C4-2B (cell line): ENCODE measurements at regions not wholly inside any gene's neighbourhood (a gene's known extent, or its start where the extent isn't known, plus 50 kb on each side); places are given as distances from the start of the nearest gene placed in this dataset.

Experiments used
- H3K27ac ChIP-seq: fragments of 450-650 bp; 2 replicates; pipeline ENCODE4 v1.5.1; 2017
- ZFX ChIP-seq: fragments of 450-650 bp; IDR thresholded peaks from 2 replicates; pipeline ENCODE4 v1.6.1; 2017
- TF ChIP-seq, protein P1 (sequence below): fragments of 450-650 bp; conservative IDR thresholded peaks from 2 replicates; pipeline ENCODE4 v1.5.1; 2017; ENCODE audit warnings: mild to moderate bottlenecking

DNA sequence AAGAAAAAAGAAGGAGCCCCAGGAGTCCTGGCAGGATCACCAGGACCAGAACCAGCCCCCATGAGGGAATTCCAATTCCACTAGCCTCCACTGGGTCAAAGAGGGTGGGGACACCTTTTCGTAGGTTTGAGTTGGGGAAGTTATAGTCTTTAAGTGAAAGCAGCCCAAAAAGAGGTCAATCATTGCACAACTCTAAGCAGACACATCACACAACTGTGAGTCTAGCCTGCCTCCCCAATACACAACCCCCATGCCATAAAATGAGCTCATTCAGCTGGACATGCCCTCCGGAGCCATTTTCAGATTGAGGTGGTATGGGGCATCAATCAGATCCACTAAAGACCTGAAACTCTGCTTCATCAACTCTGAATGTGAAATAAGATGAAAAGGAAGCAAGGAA, 179.9 kb downstream of the NPHP4 start:
- no peak for TF ChIP-seq ZFX
- TF ChIP-seq, protein P1, sequence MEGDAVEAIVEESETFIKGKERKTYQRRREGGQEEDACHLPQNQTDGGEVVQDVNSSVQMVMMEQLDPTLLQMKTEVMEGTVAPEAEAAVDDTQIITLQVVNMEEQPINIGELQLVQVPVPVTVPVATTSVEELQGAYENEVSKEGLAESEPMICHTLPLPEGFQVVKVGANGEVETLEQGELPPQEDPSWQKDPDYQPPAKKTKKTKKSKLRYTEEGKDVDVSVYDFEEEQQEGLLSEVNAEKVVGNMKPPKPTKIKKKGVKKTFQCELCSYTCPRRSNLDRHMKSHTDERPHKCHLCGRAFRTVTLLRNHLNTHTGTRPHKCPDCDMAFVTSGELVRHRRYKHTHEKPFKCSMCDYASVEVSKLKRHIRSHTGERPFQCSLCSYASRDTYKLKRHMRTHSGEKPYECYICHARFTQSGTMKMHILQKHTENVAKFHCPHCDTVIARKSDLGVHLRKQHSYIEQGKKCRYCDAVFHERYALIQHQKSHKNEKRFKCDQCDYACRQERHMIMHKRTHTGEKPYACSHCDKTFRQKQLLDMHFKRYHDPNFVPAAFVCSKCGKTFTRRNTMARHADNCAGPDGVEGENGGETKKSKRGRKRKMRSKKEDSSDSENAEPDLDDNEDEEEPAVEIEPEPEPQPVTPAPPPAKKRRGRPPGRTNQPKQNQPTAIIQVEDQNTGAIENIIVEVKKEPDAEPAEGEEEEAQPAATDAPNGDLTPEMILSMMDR = no peak
- H3K27ac ChIP-seq = no peak overlapping the region

DNA sequence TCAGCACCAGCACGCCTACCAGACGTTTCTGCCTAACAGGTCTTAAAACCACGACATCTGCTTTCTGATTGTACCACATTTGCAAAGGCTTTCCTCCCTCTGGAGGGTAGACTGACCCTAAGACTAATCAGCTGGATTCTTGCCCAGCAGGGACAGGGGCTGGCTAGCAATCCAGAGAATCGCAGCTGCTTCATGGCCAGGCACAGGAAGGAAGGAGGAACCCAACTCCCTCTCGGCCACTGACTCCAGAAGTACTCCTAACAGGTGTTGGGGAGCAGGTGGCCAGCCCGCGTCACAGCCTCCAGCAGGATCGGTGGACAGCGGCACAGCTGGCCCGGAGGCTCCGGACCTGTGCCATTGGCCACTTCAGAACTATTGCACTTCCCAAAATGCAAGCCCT, 180.8 kb downstream of the NPHP4 start:
- TF ChIP-seq ZFX = no peak
- H3K27ac ChIP-seq = no peak overlapping the region

DNA sequence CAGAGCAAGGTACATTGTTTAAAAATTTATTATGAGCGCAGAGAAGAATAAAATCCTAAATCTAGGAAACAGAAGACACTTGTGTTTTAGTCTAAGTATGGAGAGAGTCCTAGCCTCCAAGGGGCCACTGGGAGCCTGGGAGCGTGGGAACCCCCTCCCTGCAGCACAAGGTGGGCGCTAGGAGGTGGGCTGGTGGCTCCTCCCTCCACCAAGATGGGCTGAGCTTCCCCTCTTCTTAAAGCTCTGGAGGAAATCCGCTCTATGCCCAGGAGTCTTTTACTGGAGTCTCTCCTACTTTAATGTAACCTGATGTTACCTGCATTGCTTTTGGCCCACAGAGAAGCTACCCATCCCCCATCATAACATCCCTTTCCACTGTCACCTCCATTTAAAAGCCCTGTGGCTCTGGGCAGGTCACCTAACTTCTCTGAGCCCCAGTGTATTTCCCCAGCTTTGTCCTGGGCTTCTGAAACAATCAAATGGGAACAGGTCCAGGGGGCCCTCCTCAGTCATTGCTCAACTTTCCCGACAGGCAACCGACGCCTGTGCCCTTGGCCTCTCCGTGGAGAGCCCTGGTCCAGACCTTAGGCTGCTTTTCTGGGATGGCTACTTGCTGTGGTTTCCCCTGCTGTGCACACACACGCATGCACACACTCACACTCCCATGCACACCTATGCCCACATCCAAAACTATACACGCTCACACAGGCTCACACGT, 181.5 kb downstream of the NPHP4 start:
- no peak overlapping the region for H3K27ac ChIP-seq
- TF ChIP-seq, protein P1 = no peak
- no peak for TF ChIP-seq ZFX

DNA sequence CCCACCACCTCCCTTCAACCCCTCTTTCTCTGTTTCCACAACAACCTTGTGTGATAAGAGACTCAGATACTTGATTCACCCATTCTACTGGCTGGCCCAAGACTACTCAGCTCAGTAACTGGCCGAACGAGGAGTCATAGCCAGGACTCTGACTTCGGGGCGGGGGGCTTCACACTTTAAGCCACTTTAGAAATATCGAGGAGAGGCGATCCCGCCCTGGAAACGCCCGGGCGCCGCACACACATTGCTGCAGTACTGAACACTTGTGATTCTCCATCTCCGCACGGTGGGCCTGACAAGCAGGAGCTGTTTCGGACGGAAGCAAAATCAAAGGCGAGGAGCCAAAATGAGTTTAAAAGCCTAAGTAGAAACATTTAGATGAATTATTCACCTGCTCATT, 182.1 kb downstream of the NPHP4 start:
- H3K27ac ChIP-seq = no peak overlapping the region
- no peak for TF ChIP-seq ZFX

DNA sequence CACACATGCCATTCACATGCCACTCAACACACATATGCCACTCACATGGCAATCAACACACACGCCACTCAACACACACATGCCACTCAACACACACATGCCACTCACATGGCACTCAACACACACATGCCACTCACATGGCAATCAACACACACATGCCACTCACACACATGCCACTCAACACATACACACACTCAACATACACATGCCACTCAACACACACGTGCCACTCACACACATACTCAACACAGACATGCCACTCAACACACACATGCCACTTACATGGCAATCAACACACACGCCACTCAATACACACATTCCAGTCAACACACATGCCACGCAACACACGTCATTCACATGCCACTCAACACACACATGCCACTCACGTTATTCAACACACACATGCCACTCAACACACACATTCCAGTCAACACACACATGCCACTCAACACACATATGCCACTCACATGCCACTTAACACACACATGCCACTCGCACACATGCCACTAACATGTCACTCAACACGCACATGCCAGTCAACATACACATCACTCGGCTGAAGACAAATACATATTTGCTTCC, 182.9 kb downstream of the NPHP4 start:
- TF ChIP-seq, protein P1 = no peak
- no peak for TF ChIP-seq ZFX
- no peak overlapping the region for H3K27ac ChIP-seq

DNA sequence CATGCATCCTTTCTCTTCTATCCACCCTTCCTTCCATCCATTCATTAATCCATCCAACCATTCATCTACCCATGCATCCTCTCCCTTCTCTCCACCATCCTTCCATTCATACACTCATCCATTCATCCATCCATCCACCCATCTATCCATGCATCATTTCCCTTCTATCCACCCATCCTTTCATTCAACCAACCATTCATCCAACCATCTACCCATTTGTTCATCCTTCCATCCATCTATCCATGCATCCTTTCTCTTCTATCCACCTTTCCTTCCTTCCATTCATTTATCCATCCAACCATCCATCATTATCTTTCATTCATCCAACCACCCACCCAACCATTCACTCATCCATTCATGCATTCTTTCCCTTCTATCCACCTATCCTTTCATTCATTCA, 188.4 kb downstream of the NPHP4 start:
- no peak for TF ChIP-seq ZFX
- TF ChIP-seq, protein P1 = no peak
- no peak overlapping the region for H3K27ac ChIP-seq

DNA sequence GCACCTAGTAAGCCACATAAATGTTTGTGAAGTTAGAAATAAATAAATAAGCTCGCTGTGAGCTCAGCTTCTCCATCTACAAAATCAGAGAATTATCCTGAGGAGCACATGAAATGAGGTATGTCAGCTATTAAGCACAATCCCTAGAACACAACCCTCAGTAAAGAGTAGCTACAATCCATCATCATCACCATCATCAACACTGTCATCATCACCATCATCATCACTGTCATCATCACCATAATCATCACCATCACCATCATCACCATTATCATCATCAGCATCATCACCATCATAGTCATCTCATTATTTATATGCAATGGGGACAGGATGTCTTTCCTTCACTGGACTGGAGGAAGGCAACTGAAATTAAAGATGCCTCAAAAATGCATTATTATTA, 189.6 kb downstream of the NPHP4 start:
- H3K27ac ChIP-seq = no peak overlapping the region
- no peak for TF ChIP-seq ZFX
- TF ChIP-seq, protein P1 = no peak

DNA sequence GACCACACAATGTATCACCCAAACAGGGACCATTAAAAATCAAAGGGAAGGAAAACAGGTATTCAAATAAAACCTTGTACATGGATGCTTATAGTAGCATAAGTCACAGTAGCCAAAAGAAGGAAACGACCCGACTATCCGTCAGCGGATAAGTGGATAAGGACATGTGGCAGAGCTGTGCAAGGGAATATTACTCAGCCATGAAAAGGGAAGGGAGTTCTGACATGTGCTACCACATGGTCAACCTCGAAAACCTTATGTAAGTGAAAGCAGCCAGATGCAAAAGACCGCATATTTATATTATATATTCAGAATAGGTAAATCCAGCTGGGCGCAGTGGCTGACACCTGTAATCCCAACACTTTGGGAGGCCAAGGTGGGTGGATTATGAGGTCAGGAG, 193.3 kb downstream of the NPHP4 start:
- no peak overlapping the region for H3K27ac ChIP-seq
- no peak for TF ChIP-seq ZFX
- TF ChIP-seq, protein P1 = no peak
